Fibroblast of skin of right biceps (primary cell): ENCODE measurements at regions not wholly inside any gene's neighbourhood (a gene's known extent, or its start where the extent isn't known, plus 50 kb on each side); places are given as distances from the start of the nearest gene placed in this dataset.

Source experiments
- DNase-seq: peaks from one replicate; pipeline ENCODE4 v3.0.0-alpha.2; 2013

DNA sequence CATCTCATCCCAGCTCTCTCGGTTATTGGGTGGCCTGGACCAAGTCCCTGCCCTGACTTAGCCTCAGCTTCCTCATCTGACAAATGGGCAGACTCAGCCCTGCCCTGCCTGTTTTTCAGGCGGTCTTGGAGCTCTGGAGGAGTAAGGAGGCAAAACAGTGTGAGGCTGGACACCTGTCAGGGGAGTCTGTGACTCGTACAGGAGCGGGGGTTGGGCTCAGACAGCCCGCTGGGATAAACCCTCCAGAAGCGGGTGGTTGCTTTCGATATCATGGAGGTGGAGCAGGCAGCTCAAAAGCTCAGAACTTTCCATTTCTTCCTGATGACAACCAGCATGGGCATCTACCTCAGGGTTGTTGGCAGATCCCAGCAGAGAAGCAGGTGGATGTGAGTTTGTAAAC, 72.9 kb upstream of the GGTA1 start:
- DNase-seq, result no peak

DNA sequence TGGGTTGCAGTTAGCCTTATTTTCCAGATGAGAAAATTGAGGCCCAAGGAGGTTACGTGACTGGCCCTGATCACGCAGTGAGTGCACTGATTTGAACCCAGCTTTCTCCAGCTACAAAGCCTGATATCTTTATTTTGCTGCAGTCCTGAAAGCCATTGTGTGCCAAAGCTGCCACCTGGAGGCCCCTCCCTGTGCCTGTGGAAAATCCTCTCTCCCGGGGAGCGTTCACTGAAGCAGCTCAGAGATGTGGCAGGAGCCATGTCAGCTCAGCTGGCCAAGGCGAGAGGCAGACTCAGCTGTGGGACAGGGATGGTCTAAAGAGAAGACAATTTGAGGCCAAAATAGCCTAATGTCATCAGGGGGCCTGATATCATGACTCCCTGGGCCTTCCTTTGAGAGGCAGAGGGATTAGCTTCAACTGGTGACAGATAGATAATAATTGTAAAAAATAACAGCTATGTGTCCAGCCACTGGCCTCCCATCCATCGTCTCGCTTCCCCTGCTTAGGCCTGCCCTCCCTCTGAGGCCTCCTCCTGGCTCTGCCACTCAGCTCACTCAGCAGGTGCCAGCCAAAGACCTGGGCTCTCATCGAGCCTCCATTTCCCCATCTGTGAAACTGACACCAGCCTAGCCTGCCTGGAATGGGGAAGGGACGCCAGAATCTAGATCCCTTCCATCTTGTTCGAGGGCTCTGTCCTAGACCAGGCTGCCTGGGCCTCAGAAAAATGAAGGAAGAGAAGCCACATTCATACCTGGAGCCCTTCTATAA, 74.3 kb upstream of the GGTA1 start:
- no peak for DNase-seq

DNA sequence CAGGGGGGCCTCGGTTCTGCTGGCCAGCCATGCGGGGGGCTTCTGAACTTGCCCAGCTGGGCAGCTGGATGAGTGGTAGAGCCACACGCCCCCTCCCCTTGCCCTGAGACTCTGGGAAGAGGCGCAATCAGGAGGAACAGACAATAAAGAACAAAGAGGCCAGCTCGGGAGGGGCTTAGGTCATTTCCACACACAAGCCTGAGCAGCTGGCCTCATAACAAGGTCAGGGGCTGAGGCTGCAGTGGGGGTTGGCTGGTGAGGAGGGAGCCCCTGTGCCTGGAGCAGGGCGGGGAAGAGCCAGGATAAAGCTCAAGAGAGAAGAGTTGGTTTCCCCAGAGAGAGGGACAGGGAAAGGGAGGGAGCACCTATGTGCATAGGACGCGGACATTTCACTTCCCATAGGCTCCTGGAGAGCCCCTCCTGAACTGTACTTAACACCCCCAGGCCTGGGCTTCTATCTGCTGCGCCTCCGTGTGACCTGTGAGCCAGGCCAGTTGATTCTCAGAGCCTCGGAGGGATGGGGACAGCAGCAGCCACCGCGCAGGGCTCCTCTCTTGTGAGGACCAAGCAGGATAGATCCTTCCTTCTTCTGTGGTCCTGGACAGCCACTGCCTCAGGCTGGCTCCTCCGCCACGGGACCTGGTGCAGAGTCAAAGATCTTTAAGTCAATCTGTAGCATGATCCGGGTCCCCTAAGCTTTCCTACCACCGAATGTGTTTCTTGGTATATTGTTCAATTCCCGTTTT, 75.3 kb upstream of the GGTA1 start:
- DNase-seq, result no peak

GRCh38 chr9:121576281-121577075, 75.0 kb upstream of the DAB2IP start:
- no peak for DNase-seq

GRCh38 chr9:121577166-121577565, 74.3 kb upstream of the DAB2IP start:
- no peak for DNase-seq

GRCh38 chr9:121577572-121577971, 73.9 kb upstream of the DAB2IP start:
- no peak for DNase-seq

GRCh38 chr9:121581786-121582600, 69.4 kb upstream of the DAB2IP start:
- no peak for DNase-seq

- DNase-seq, result no peak
Observed at GRCh38 chr9:121582641-121583040, 68.8 kb upstream of the DAB2IP start.

GRCh38 chr9:121584421-121584820, 67.0 kb upstream of the DAB2IP start:
- no peak for DNase-seq

- DNase-seq, result no peak
Observed at GRCh38 chr9:121587863-121588262, 63.6 kb upstream of the DAB2IP start.

DNA sequence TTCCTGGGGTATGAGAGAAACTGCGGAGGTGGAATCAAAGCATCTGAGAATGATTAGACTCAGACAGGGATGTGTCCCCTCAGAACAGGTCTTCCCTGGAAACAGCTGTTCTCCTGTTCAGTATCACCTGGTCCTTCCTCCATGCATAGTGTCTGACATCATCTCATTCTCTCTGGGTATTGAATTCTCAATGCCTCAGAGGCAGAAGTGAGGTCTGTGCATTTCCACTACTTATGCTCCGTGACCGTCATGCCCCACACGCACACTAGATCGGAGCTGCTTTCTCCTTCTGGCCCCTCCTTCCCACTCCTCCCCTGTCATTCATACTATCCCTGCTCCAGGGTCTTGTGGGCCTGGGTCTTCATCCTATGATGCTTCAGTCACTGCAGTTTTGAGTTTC, 61.4 kb upstream of the DAB2IP start:
- DNase-seq, result no peak

- DNase-seq, result no peak
Observed at GRCh38 chr9:121592265-121592664, 59.2 kb upstream of the DAB2IP start.

DNA sequence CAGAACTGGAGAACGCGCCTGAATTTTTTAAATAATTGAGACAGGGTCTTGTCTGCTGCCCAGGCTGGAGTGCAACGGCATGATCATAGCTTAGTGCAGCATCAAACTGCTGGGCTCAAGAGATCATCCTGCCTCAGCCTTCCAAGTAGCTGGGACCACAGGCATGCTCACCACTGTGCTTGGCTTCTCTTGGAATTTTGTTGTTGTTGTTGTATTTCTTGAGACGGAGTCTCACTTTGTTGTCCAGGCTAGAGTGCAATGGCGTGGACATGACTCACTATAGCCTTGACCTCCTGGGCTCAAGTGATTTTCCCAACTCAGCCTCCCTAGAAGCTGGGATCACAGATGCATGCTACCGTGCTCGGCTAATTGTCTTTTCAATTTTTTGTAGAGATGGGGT, 58.4 kb upstream of the DAB2IP start:
- DNase-seq, result no peak

DNA sequence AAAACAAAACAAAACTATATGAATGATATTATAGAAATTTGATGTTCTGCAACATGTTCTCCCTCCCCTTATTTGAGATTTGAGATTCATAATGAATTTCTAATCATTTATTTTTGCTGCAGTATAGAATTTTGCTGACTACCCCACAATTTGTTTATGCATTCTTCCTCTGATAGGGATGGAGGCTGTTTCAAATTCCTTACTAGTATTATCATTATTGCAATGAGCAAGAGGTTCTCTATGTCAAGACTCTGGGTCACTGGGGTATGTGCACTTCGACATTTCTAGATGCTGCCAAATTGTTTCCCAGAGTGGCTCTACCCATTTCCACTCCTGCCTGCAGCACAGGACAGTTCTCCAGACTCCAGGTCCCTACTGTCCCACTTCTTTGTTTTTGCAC, 54.9 kb upstream of the DAB2IP start:
- DNase-seq, result peak; percentile 56

DNA sequence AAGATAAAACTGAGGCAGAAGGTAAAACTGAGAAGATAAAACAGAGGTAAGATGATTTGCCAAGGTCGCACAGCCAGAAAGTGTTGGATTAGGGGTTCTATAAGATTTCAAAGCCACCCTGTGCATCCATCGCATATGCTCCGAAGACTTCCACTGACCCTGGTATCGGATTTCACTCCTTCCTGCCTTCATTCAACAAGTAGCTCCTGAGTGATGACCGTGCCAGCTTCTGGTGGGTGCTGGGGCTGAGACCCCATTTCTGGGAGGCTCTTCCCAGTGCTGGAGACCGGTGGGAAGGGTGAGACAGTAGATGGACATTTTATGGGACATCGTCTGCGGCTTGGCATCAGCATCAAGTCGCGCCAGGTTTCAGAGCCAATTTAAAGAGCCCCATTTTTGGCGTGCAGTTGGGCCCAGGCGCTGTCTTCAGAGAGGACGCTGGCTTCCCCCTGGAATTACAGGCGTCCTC, 53.7 kb upstream of the DAB2IP start:
- no peak for DNase-seq

GRCh38 chr9:121598167-121598964, 53.1 kb upstream of the DAB2IP start:
- peak; percentile 90 for DNase-seq

- peak; percentile 28 for DNase-seq
Observed at GRCh38 chr9:121598965-121599871, 52.2 kb upstream of the DAB2IP start.

GRCh38 chr9:121599872-121600585, 51.4 kb upstream of the DAB2IP start:
- no peak for DNase-seq

DNA sequence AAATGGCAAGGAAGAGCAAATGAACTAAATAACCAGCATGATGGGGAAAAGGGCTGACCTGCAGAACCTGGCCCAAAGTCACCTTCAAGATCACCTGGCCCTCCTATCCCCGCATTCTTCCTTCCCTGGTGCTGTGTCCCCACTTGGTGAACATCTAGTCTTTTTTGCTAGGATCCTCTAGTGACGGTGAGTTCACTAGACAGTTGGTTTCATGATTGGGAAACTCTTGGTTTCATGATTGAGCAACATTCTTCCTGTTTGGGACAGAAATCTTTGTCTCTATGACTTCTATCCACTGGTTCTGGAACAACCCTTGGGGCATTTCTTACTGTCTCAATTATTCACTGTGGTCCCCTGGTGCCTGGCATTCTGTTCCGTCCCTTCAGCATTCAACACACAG, 50.2 kb upstream of the DAB2IP start:
- no peak for DNase-seq
